Neural progenitor cell (in vitro differentiated cells): ENCODE measurements at regions not wholly inside any gene's neighbourhood (a gene's known extent, or its start where the extent isn't known, plus 50 kb on each side); places are given as distances from the start of the nearest gene placed in this dataset.

ENCODE experiments used
- DNase-seq: peaks from one replicate; pipeline ENCODE4 v3.0.0-alpha.2; 2016; ENCODE audit warnings: low spot score
- H2AFZ ChIP-seq: fragments of 200-600 bp; sonication (generic); replicated peaks from 2 replicates; pipeline ENCODE4 v1.6.1; 2016; ENCODE audit warnings: antibody characterized with exemption
- H3F3A ChIP-seq: fragments of 200-600 bp; sonication (generic); 2 replicates; pipeline ENCODE4 v1.6.1; 2016; ENCODE audit warnings: antibody characterized with exemption, low read depth
- H3K27ac ChIP-seq: fragments of 200-600 bp; sonication (generic); 2 replicates; pipeline ENCODE4 v1.5.1; 2016; ENCODE audit warnings: mild to moderate bottlenecking
- H3K27me3 ChIP-seq: fragments of 200-600 bp; sonication (generic); 2 replicates; pipeline ENCODE4 v1.6.1; 2016; ENCODE audit warnings: mild to moderate bottlenecking, moderate library complexity
- H3K36me3 ChIP-seq: fragments of 200-600 bp; sonication (generic); 2 replicates; pipeline ENCODE4 v1.5.1; 2016
- H3K4me1 ChIP-seq: fragments of 200-600 bp; sonication (generic); 2 replicates; pipeline ENCODE4 v1.6.1; 2016; ENCODE audit warnings: mixed run types
- H3K4me2 ChIP-seq: fragments of 200-600 bp; sonication (generic); 2 replicates; pipeline ENCODE4 v1.6.1; 2016
- H3K4me3 ChIP-seq: fragments of 200-600 bp; sonication (generic); 2 replicates; pipeline ENCODE4 v1.5.1; 2016
- H3K79me2 ChIP-seq: fragments of 200-600 bp; sonication (generic); 2 replicates; pipeline ENCODE4 v1.6.1; 2016; ENCODE audit warnings: low read depth
- H3K9ac ChIP-seq: fragments of 200-600 bp; sonication (generic); 2 replicates; pipeline ENCODE4 v1.6.1; 2016
- H3K9me3 ChIP-seq: fragments of 200-600 bp; sonication (generic); 2 replicates; pipeline ENCODE4 v1.5.1; 2016; ENCODE audit warnings: low read depth
- H4K20me1 ChIP-seq: fragments of 200-600 bp; sonication (generic); 2 replicates; pipeline ENCODE4 v1.6.1; 2016; ENCODE audit warnings: low read depth
- H3K27ac Mint-ChIP-seq: 3 replicates; pipeline ENCODE4 v1.8.0; 2021; ENCODE audit warnings: mixed read lengths
- H3K27me3 Mint-ChIP-seq: 2 replicates; pipeline ENCODE4 v1.8.0; 2022; ENCODE audit warnings: low read depth, mild to moderate bottlenecking, inconsistent platforms, moderate library complexity, mixed read lengths; ENCODE audit not compliant: insufficient read depth
- H3K36me3 Mint-ChIP-seq: 3 replicates; pipeline ENCODE4 v1.8.0; 2021; ENCODE audit warnings: mixed read lengths
- H3K4me1 Mint-ChIP-seq: 3 replicates; pipeline ENCODE4 v1.8.0; 2021; ENCODE audit warnings: mixed read lengths
- H3K4me3 Mint-ChIP-seq: 3 replicates; pipeline ENCODE4 v1.8.0; 2021; ENCODE audit warnings: mild to moderate bottlenecking, moderate library complexity, mixed read lengths
- H3K9me3 Mint-ChIP-seq: 3 replicates; pipeline ENCODE4 v1.8.0; 2020; ENCODE audit warnings: mixed read lengths
- CTCF ChIP-seq: fragments of 200-600 bp; sonication (generic); IDR thresholded peaks from 2 replicates; pipeline ENCODE4 v1.5.1; 2017; ENCODE audit warnings: antibody characterized with exemption, mild to moderate bottlenecking
- EZH2 ChIP-seq: fragments of 200-600 bp; sonication (generic); IDR thresholded peaks from 2 replicates; pipeline ENCODE4 v1.6.1; 2017; ENCODE audit warnings: antibody characterized with exemption, mild to moderate bottlenecking, moderate library complexity
- EZH2phosphoT487 ChIP-seq: fragments of 200-600 bp; sonication (generic); IDR thresholded peaks from 2 replicates; pipeline ENCODE4 v1.6.1; 2017; ENCODE audit warnings: antibody characterized with exemption

GRCh38 chr16:59179446-59180082 is 445.4 kb upstream of the GOT2 start:
- Histone ChIP-seq H3K9me3 (no peaks in the 10 kb centered on the region), H3F3A (no peaks in the 10 kb centered on the region), H3K27me3 (no peaks in the 10 kb centered on the region), H3K36me3 (no peaks in the 10 kb centered on the region), H3K4me3 (no peak overlapping the region), H4K20me1 (no peaks in the 10 kb centered on the region), H3K79me2 (no peaks in the 10 kb centered on the region), H3K4me2 (no peak overlapping the region), H2AFZ (no peak overlapping the region), H3K27ac (no peak overlapping the region), H3K9ac (no peak overlapping the region), H3K4me1 (peaks cover under 1% of the 10 kb centered on the region)
- H3K27me3 Mint-ChIP-seq = no peaks in the 10 kb centered on the region
- no peak for DNase-seq
- no peak overlapping the region for H3K27ac Mint-ChIP-seq
- no peaks in the 10 kb centered on the region for H3K36me3 Mint-ChIP-seq
- TF ChIP-seq EZH2 (no peak), CTCF (no peak), EZH2phosphoT487 (no peak)
- no peaks in the 10 kb centered on the region for H3K4me1 Mint-ChIP-seq
- peaks cover 8% of the 10 kb centered on the region for H3K9me3 Mint-ChIP-seq
- no peak overlapping the region for H3K4me3 Mint-ChIP-seq

- no peak for TF ChIP-seq EZH2phosphoT487
- TF ChIP-seq EZH2 = no peak
- no peak for TF ChIP-seq CTCF
- Mint-ChIP-seq H3K9me3 (no peaks in the 10 kb centered on the region), H3K4me3 (no peak overlapping the region), H3K27ac (no peak overlapping the region), H3K4me1 (peaks cover 15% of the 10 kb centered on the region), H3K36me3 (no peaks in the 10 kb centered on the region), H3K27me3 (no peaks in the 10 kb centered on the region)
- no peaks in the 10 kb centered on the region for H4K20me1 ChIP-seq
- no peaks in the 10 kb centered on the region for H3K9me3 ChIP-seq
- H3K27ac ChIP-seq = no peak overlapping the region
- DNase-seq = no peak
- H3K36me3 ChIP-seq = no peaks in the 10 kb centered on the region
- no peak overlapping the region for H3K9ac ChIP-seq
- H3F3A ChIP-seq = no peaks in the 10 kb centered on the region
- no peaks in the 10 kb centered on the region for H3K27me3 ChIP-seq
- H2AFZ ChIP-seq = no peak overlapping the region
- H3K4me1 ChIP-seq = peaks cover 29% of the 10 kb centered on the region
- no peak overlapping the region for H3K4me2 ChIP-seq
- H3K79me2 ChIP-seq = no peaks in the 10 kb centered on the region
- no peak overlapping the region for H3K4me3 ChIP-seq
These were observed 439.3 kb upstream of the GOT2 start for GRCh38 chr16:59173408-59173831.

GRCh38 chr16:59170099-59170712 is 436.1 kb upstream of the GOT2 start:
- no peak overlapping the region for H3K4me3 Mint-ChIP-seq
- H3K4me1 ChIP-seq = peaks cover 30% of the 10 kb centered on the region
- no peaks in the 10 kb centered on the region for H3F3A ChIP-seq
- H3K4me2 ChIP-seq = peak overlapping the region; percentile 56
- H4K20me1 ChIP-seq = no peaks in the 10 kb centered on the region
- TF ChIP-seq CTCF = no peak
- TF ChIP-seq EZH2phosphoT487 = no peak
- no peak for TF ChIP-seq EZH2
- H3K9me3 Mint-ChIP-seq = no peaks in the 10 kb centered on the region
- no peaks in the 10 kb centered on the region for H3K9me3 ChIP-seq
- peak overlapping the region; percentile 71 for H2AFZ ChIP-seq
- no peaks in the 10 kb centered on the region for H3K27me3 ChIP-seq
- H3K27me3 Mint-ChIP-seq = no peaks in the 10 kb centered on the region
- peak overlapping the region; percentile 7 for H3K27ac Mint-ChIP-seq
- DNase-seq = no peak
- no peaks in the 10 kb centered on the region for H3K36me3 ChIP-seq
- no peaks in the 10 kb centered on the region for H3K79me2 ChIP-seq
- peaks cover 17% of the 10 kb centered on the region for H3K4me1 Mint-ChIP-seq
- no peak overlapping the region for H3K9ac ChIP-seq
- no peak overlapping the region for H3K4me3 ChIP-seq
- no peak overlapping the region for H3K27ac ChIP-seq
- H3K36me3 Mint-ChIP-seq = no peaks in the 10 kb centered on the region
